ENCODE measurements at regions not wholly inside any gene's neighbourhood (a gene's known extent, or its start where the extent isn't known, plus 50 kb on each side); places are given as distances from the start of the nearest gene placed in this dataset.

DNA sequence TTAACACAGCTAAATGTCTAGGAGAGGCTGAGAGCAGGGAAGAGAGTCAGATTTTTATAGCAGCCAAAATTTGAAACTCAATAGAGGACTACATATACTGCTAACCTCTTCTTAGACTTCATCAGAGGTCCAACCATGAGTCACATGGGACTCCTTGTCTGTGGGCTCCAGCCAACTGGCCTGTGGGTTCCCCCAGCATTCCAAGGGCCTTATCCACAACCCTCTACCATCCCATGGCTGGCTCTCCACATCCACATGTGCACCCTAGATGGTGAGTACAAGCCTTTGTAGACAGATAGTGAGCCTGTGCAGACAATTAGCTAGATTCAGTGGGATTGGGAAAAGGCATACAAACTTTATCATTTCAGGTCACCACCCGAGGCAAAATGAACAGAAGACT is 901.9 kb upstream of the ZEB2 start:
- intact Hi-C loops (cut with micrococcal nuclease) = no loop called here
- DNase-seq (ENCODE audit: low read depth, low spot score) (no peak), ATAC-seq (no peak)
- H4K20me1 ChIP-seq (ENCODE audit: insufficient read depth) = no peaks in the 10 kb centered on the region
- H3K4me1 ChIP-seq (ENCODE audit: control insufficient read depth in 1 of 2, insufficient read depth in 2 of 2, low read length in 2 of 2) = no peaks in the 10 kb centered on the region
- H3K36me3 ChIP-seq (ENCODE audit: control insufficient read depth in 1 of 2, insufficient read depth in 2 of 2, low read length in 2 of 2) = no peaks in the 10 kb centered on the region
- no TSS peak for BruUV-seq (replicated peaks)
- no peak overlapping the region for H2AFZ ChIP-seq (ENCODE audit: low read depth, low read length, poor library complexity, severe bottlenecking)
- H3K9me3 ChIP-seq (ENCODE audit: control insufficient read depth in 1 of 2, insufficient read depth in 1 of 2, low read depth in 1 of 2, low read length in 2 of 2) = no peaks in the 10 kb centered on the region
- H3K9ac ChIP-seq (ENCODE audit: low read length) = no peak overlapping the region
- H3K9me2 ChIP-seq (ENCODE audit: insufficient read depth) = no peaks in the 10 kb centered on the region
- no peaks in the 10 kb centered on the region for H3K79me2 ChIP-seq (ENCODE audit: insufficient read depth, low read length)
- no peak overlapping the region for H3K4me2 ChIP-seq (ENCODE audit: low read length)
- TF ChIP-seq SIN3A (IDR thresholded peaks at IDR 0.05; ENCODE audit: low read depth) = no peak
- TF ChIP-seq RAD21 (IDR thresholded peaks at IDR 0.05; ENCODE audit: low read depth) = no peak
- TF ChIP-seq POLR2AphosphoS5 (IDR thresholded peaks at IDR 0.05; ENCODE audit: low read depth, low read length) = no peak
- TF ChIP-seq EZH2phosphoT487 (IDR thresholded peaks at IDR 0.05; ENCODE audit: borderline replicate concordance) = no peak
- no peak for TF ChIP-seq POLR2A (IDR thresholded peaks at IDR 0.05; ENCODE audit: borderline replicate concordance, extremely low read depth, insufficient read depth, insufficient read length)
- no peak for TF ChIP-seq JUND (IDR thresholded peaks at IDR 0.05)
- no peak for TF ChIP-seq ZNF274 (IDR thresholded peaks at IDR 0.05; ENCODE audit: low read depth, low read length)
- TF ChIP-seq, protein P1, sequence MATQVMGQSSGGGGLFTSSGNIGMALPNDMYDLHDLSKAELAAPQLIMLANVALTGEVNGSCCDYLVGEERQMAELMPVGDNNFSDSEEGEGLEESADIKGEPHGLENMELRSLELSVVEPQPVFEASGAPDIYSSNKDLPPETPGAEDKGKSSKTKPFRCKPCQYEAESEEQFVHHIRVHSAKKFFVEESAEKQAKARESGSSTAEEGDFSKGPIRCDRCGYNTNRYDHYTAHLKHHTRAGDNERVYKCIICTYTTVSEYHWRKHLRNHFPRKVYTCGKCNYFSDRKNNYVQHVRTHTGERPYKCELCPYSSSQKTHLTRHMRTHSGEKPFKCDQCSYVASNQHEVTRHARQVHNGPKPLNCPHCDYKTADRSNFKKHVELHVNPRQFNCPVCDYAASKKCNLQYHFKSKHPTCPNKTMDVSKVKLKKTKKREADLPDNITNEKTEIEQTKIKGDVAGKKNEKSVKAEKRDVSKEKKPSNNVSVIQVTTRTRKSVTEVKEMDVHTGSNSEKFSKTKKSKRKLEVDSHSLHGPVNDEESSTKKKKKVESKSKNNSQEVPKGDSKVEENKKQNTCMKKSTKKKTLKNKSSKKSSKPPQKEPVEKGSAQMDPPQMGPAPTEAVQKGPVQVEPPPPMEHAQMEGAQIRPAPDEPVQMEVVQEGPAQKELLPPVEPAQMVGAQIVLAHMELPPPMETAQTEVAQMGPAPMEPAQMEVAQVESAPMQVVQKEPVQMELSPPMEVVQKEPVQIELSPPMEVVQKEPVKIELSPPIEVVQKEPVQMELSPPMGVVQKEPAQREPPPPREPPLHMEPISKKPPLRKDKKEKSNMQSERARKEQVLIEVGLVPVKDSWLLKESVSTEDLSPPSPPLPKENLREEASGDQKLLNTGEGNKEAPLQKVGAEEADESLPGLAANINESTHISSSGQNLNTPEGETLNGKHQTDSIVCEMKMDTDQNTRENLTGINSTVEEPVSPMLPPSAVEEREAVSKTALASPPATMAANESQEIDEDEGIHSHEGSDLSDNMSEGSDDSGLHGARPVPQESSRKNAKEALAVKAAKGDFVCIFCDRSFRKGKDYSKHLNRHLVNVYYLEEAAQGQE (IDR thresholded peaks at IDR 0.05; ENCODE audit: low read depth) = no peak
- no peak for TF ChIP-seq FOSL1 (IDR thresholded peaks at IDR 0.05; ENCODE audit: low read depth)
- no peak for TF ChIP-seq ELF1 (IDR thresholded peaks at IDR 0.05; ENCODE audit: borderline replicate concordance, low read depth)
- no peak for TF ChIP-seq EZH2 (IDR thresholded peaks at IDR 0.05)
- no peak for TF ChIP-seq SP1 (IDR thresholded peaks at IDR 0.05; ENCODE audit: low read depth)
- TF ChIP-seq CBX3 (IDR thresholded peaks at IDR 0.05; ENCODE audit: low read depth) = no peak
- TF ChIP-seq YY1 (IDR thresholded peaks at IDR 0.05; ENCODE audit: extremely low read depth, insufficient replicate concordance, low read depth, low read length) = no peak
- TF ChIP-seq ZFX (IDR thresholded peaks at IDR 0.05) = no peak
- TF ChIP-seq TCF7L2 (IDR thresholded peaks at IDR 0.05; ENCODE audit: borderline replicate concordance, extremely low read depth, insufficient read depth, insufficient read length) = no peak
- TF ChIP-seq SRF (IDR thresholded peaks at IDR 0.05; ENCODE audit: low read depth) = no peak
- no peak for TF ChIP-seq EGR1 (IDR thresholded peaks at IDR 0.05; ENCODE audit: low read depth)
- TF ChIP-seq CEBPB (IDR thresholded peaks at IDR 0.05; ENCODE audit: low read depth) = no peak
- ChIA-PET RAD21 (ENCODE audit: low non-redundant PET in 1 of 2, low total read pairs in 2 of 2, uncharacterized antibody in 2 of 2, unreplicated experiment in 2 of 2) (no interaction called here), CTCF (no interaction called here), POLR2A (no interaction called here)
- no peaks in the 10 kb centered on the region for H3K27me3 ChIP-seq (ENCODE audit: insufficient read depth, low read length)
- H3K27ac ChIP-seq (ENCODE audit: low read depth, low read length) = no peak overlapping the region
- H3K4me3 ChIP-seq (replicated peaks in 1 of 2; ENCODE audit: low read depth in 1 of 2, low read length in 2 of 2) = no peak overlapping the region
